Activated CD8-positive, alpha-beta T cell treated with anti-CD3 and anti-CD28 coated beads for 36 hours (primary cell): ENCODE measurements at regions not wholly inside any gene's neighbourhood (a gene's known extent, or its start where the extent isn't known, plus 50 kb on each side); places are given as distances from the start of the nearest gene placed in this dataset.

Source experiments
- ATAC-seq: fragments of 200-7000 bp; cut with Tn5 transposase; one replicate; pipeline ENCODE4 v1.10.0; 2021; ENCODE audit warnings: mild to moderate bottlenecking, moderate library complexity
- CTCF ChIA-PET: fragments of 350-600 bp; sonication (Branson Sonifier 250); formaldehyde crosslinking; loops from one replicate; lab custom pipeline; 2021; ENCODE audit warnings: antibody characterized with exemption; lab: Charles Lee
- POLR2A ChIA-PET: fragments of 350-600 bp; sonication (Branson Sonifier 250); formaldehyde crosslinking; loops from one replicate; lab custom pipeline; 2021; ENCODE audit warnings: antibody characterized with exemption; lab: Charles Lee
- DNase-seq: peaks from one replicate; pipeline ENCODE4 v3.0.0-alpha.2; 2020
- H3K27ac Mint-ChIP-seq: one replicate; pipeline ENCODE4 v1.8.0; 2021; ENCODE audit warnings: mild to moderate bottlenecking, mixed read lengths
- H3K27me3 Mint-ChIP-seq: one replicate; pipeline ENCODE4 v1.8.0; 2021; ENCODE audit warnings: mixed read lengths
- H3K36me3 Mint-ChIP-seq: one replicate; pipeline ENCODE4 v1.8.0; 2021; ENCODE audit warnings: low read depth, mixed read lengths
- H3K4me1 Mint-ChIP-seq: one replicate; pipeline ENCODE4 v1.8.0; 2021; ENCODE audit warnings: low read depth, mixed read lengths
- H3K4me3 Mint-ChIP-seq: one replicate; pipeline ENCODE4 v1.8.0; 2021; ENCODE audit warnings: mild to moderate bottlenecking, moderate library complexity, mixed read lengths
- H3K9me3 Mint-ChIP-seq: one replicate; pipeline ENCODE4 v1.8.0; 2021; ENCODE audit warnings: mixed read lengths
- intact Hi-C: fragments of 100-400 bp; cut with micrococcal nuclease; formaldehyde crosslinking; loops from one replicate; pipeline ENCODE4 v1.10.0; 2022
- TF ChIP-seq, protein P1 (sequence below): fragments of 200-600 bp; IDR thresholded peaks from one replicate; pipeline ENCODE4 v1.8.0; 2022; ENCODE audit warnings: antibody characterized with exemption, mild to moderate bottlenecking

DNA sequence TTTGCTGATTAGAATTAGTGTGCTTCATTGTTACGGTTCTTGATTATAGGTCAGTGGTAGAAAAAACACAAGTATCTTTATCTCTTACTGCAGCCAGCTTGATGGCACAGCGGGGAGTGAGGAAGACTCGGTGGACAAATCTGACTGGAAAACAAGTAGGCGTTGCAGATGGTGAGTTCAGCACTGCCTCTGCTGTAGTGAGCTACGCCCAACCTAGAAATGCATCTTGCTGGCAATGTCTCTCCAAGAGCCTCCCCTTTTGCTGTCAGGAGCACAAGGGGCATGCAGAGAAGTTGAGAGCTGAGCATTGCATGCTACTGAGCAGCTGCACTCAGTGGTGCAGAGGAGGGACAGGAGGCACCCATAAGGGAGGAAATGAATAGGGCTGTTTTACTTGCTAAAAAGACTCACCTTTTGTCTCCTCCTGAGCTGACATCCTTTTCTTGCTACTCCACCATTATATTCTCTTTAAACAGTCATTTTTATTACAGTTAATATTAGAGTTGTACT is 977.3 kb upstream of the ACVR2A start:
- H3K27me3 Mint-ChIP-seq: no peaks in the 10 kb centered on the region
- TF ChIP-seq, protein P1, sequence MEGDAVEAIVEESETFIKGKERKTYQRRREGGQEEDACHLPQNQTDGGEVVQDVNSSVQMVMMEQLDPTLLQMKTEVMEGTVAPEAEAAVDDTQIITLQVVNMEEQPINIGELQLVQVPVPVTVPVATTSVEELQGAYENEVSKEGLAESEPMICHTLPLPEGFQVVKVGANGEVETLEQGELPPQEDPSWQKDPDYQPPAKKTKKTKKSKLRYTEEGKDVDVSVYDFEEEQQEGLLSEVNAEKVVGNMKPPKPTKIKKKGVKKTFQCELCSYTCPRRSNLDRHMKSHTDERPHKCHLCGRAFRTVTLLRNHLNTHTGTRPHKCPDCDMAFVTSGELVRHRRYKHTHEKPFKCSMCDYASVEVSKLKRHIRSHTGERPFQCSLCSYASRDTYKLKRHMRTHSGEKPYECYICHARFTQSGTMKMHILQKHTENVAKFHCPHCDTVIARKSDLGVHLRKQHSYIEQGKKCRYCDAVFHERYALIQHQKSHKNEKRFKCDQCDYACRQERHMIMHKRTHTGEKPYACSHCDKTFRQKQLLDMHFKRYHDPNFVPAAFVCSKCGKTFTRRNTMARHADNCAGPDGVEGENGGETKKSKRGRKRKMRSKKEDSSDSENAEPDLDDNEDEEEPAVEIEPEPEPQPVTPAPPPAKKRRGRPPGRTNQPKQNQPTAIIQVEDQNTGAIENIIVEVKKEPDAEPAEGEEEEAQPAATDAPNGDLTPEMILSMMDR: no peak
- no peak overlapping the region for H3K27ac Mint-ChIP-seq
- DNase-seq (no peak), ATAC-seq (no peak)
- H3K9me3 Mint-ChIP-seq: peaks cover 3% of the 10 kb centered on the region
- POLR2A ChIA-PET: no interaction called here
- no peak overlapping the region for H3K4me3 Mint-ChIP-seq
- CTCF ChIA-PET: no interaction called here
- no peaks in the 10 kb centered on the region for H3K4me1 Mint-ChIP-seq
- intact Hi-C loops: no loop called here
- H3K36me3 Mint-ChIP-seq: no peaks in the 10 kb centered on the region

DNA sequence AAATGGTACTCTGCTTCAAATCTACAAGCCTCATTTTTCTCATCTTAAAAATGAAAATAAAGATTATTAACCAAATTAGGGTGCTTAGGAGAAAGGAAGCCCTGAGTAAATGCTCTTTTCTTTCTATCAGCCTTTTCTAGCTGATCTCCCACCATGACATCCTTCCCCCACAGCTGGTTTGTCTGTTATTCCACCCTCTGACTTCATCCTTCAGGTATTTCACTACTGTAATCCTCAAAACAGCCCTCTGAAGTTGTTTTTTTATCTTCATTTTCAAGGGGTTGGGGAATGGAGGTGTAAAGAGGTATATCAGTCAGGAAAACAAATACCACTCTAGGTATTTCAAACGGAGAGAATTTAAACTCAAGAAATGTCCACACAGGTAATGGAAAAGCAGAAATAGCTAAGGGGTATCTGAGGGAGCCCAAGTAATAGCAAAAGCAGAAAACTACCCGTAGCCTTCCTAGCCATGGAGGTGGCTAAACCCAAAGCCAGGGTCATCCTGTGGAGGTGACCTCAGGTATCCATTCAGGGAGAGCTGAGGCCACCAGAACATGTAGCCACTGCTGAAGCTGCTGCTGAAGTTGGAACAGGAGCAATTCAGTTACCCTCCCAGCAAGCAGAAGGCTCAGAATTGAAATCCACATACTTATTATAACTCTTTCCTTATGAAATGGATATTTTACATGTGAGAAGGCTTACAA is 990.9 kb upstream of the ACVR2A start:
- intact Hi-C loops: no loop called here
- H3K36me3 Mint-ChIP-seq: no peaks in the 10 kb centered on the region
- peaks cover 2% of the 10 kb centered on the region for H3K9me3 Mint-ChIP-seq
- DNase-seq (no peak), ATAC-seq (no peak)
- TF ChIP-seq, protein P1: no peak
- no peak overlapping the region for H3K4me3 Mint-ChIP-seq
- H3K27me3 Mint-ChIP-seq: no peaks in the 10 kb centered on the region
- H3K27ac Mint-ChIP-seq: no peak overlapping the region
- ChIA-PET POLR2A (no interaction called here), CTCF (no interaction called here)
- H3K4me1 Mint-ChIP-seq: no peaks in the 10 kb centered on the region

DNA sequence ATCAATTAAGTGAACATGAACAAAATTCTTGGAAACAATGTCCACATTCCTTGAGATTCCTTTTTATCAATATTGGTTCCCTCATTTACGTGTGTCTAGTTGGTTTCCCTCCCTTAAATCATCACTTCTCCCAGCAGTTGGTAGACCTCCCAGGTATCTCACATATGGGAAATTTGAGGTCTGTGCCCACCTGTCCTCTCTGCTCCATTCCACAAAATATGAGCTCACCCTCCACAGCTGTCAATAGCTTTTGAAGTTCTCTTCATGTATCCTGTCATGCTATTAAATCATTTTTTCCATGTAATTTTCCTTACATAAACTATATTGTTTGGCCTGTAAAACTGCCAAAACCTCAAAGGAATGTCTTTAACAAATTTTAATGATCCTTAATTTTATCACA is 992.2 kb upstream of the ACVR2A start:
- Mint-ChIP-seq H3K27ac (no peak overlapping the region), H3K4me3 (no peak overlapping the region), H3K36me3 (no peaks in the 10 kb centered on the region), H3K27me3 (no peaks in the 10 kb centered on the region), H3K9me3 (peaks cover 2% of the 10 kb centered on the region), H3K4me1 (no peaks in the 10 kb centered on the region)
- TF ChIP-seq, protein P1: no peak
- CTCF ChIA-PET: no interaction called here
- DNase-seq (no peak), ATAC-seq (no peak)
- intact Hi-C loops: no loop called here
- POLR2A ChIA-PET: no interaction called here

DNA sequence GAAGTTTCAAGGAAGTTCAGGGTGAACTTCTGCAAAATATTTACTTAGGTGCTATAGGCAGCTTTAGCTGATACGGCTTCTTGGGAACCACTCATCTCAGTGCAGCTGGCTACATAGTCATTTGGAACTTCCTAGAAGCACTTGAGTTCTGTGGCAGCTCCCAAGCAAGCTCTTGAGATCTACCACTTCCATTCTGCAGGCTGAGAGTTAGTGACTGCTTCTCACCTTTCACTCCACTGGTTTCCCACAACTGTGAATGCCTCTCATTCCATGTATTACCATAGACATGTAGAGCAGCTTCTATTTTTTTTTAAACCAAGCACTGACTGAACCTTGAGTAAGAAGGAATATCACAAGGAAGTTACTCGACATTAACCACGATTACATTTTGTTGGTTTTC is 994.1 kb upstream of the ACVR2A start:
- POLR2A ChIA-PET: no interaction called here
- no peak overlapping the region for H3K4me3 Mint-ChIP-seq
- TF ChIP-seq, protein P1: no peak
- CTCF ChIA-PET: no interaction called here
- H3K27ac Mint-ChIP-seq: no peak overlapping the region
- peaks cover 2% of the 10 kb centered on the region for H3K9me3 Mint-ChIP-seq
- no peaks in the 10 kb centered on the region for H3K4me1 Mint-ChIP-seq
- intact Hi-C loops: no loop called here
- no peaks in the 10 kb centered on the region for H3K36me3 Mint-ChIP-seq
- no peaks in the 10 kb centered on the region for H3K27me3 Mint-ChIP-seq
- no peak for DNase-seq
- ATAC-seq: no peak

DNA sequence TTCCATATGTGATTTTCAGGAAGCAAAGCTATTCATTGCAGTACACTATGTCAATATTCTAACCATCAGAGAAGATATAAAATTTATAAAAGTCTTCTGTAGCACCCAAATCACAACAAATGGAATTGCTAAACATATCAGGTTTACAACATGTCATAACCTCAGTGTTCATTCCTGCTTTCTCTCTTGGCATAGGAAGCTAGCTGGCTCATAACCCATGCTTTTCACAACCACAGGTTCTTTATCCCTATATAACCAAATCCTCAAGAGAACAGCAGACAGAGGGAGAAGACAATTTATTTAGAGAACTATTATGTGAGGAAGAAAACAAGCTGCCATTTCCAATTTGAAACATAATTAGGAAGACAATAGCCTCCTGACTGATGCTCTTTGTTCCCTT is 997.0 kb upstream of the ACVR2A start:
- CTCF ChIA-PET: no interaction called here

More for the DNA sequence above, 997.0 kb upstream of the ACVR2A start:
- POLR2A ChIA-PET: no interaction called here
- DNase-seq (no peak), ATAC-seq (no peak)
- Mint-ChIP-seq H3K9me3 (peaks cover 2% of the 10 kb centered on the region), H3K36me3 (no peaks in the 10 kb centered on the region), H3K27ac (no peak overlapping the region), H3K27me3 (no peaks in the 10 kb centered on the region), H3K4me1 (no peaks in the 10 kb centered on the region), H3K4me3 (no peak overlapping the region)
- TF ChIP-seq, protein P1: no peak
- intact Hi-C loops: no loop called here
